HCT116 (cell line): ENCODE measurements at regions not wholly inside any gene's neighbourhood (a gene's known extent, or its start where the extent isn't known, plus 50 kb on each side); places are given as distances from the start of the nearest gene placed in this dataset.
"Not testable (repeated sequence)": the region's sequence is repeated elsewhere in the genome, so short reads cannot be mapped to it uniquely, and the experiment has no call there.

Experiments used
- ATF3 ChIP-seq: IDR thresholded peaks from 2 replicates; pipeline ENCODE4 v1.6.1; 2012
- CBX3 ChIP-seq: IDR thresholded peaks from 2 replicates; pipeline ENCODE4 v1.6.1; 2012; ENCODE audit warnings: low read depth
- CEBPB ChIP-seq: IDR thresholded peaks from 2 replicates; pipeline ENCODE4 v1.6.1; 2012; ENCODE audit warnings: low read depth
- EZH2 ChIP-seq: fragments of 200-600 bp; sonication (generic); IDR thresholded peaks from 2 replicates; pipeline ENCODE4 v1.6.1; 2017; ENCODE audit warnings: antibody characterized with exemption, mixed run types
- EZH2phosphoT487 ChIP-seq: fragments of 200-600 bp; IDR thresholded peaks from 2 replicates; pipeline ENCODE4 v1.6.1; 2018; ENCODE audit warnings: antibody characterized with exemption, borderline replicate concordance
- POLR2A ChIP-seq: IDR thresholded peaks from 2 replicates; pipeline ENCODE4 v1.7.0; 2011; ENCODE audit warnings: borderline replicate concordance; ENCODE audit not compliant: insufficient read depth, insufficient read length; ENCODE audit errors: extremely low read depth
- POLR2AphosphoS5 ChIP-seq: IDR thresholded peaks from 2 replicates; pipeline ENCODE4 v1.6.1; 2011; ENCODE audit warnings: mild to moderate bottlenecking, low read depth, low read length, moderate library complexity
- SP1 ChIP-seq: IDR thresholded peaks from 2 replicates; pipeline ENCODE4 v1.6.1; 2012; ENCODE audit warnings: low read depth
- SRF ChIP-seq: IDR thresholded peaks from 2 replicates; pipeline ENCODE4 v1.6.1; 2012; ENCODE audit warnings: low read depth
- YY1 ChIP-seq: IDR thresholded peaks from 2 replicates; pipeline ENCODE4 v1.6.1; 2011; ENCODE audit warnings: low read length, low read depth, moderate library complexity, mild to moderate bottlenecking; ENCODE audit not compliant: insufficient replicate concordance; ENCODE audit errors: extremely low read depth
- ZNF274 ChIP-seq: fragments of 200-500 bp; sonication (Bioruptor generic); IDR thresholded peaks from 2 replicates; pipeline ENCODE4 v1.6.1; 2014; ENCODE audit warnings: mild to moderate bottlenecking, low read depth, low read length, inconsistent platforms
- TF ChIP-seq, protein P1 (sequence below): IDR thresholded peaks from 2 replicates; pipeline ENCODE4 v1.6.1; 2012
- TF ChIP-seq, protein P2 (sequence below), 3 experiments: fragments of 200-600 bp in 1 of 3; sonication (generic) in 1 of 3; IDR thresholded peaks in 2 of 3; conservative IDR thresholded peaks in 1 of 3; 2 replicates each; pipeline ENCODE4 v1.5.1; 2012 to 2017; ENCODE audit warnings: low read depth in 2 of 3, low read length in 2 of 3, antibody characterized with exemption in 1 of 3, borderline replicate concordance in 1 of 3, control low read depth in 1 of 3, mild to moderate bottlenecking in 1 of 3, mixed read lengths in 1 of 3, mixed run types in 1 of 3, moderate library complexity in 1 of 3; ENCODE audit not compliant: insufficient read depth in 1 of 3
- TF ChIP-seq, protein P3 (sequence below): IDR thresholded peaks from 2 replicates; pipeline ENCODE4 v1.6.1; 2011; ENCODE audit warnings: mild to moderate bottlenecking, low read length, moderate library complexity; ENCODE audit not compliant: insufficient replicate concordance; ENCODE audit errors: extremely low read depth

DNA sequence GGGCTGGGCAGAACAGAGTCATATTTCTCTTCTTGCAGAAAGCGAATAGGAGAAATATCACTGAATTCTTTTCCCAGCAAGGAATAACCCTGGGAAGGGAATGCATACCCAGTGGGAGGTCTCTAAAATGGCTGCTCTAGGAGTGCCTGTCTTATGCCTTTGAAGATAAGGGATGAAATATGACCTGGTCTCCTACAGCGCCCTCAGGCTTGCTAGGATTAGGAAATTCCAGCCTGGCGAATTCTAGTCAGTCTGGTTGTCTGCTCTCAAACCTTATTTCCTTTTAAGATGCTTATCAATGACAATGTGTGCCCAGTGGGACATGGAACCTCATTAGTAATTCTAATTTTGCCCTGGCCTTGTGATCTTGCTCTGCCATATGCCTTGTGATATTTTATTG is 677.7 kb downstream of the RWDD3 start:
- TF ChIP-seq, protein P1, sequence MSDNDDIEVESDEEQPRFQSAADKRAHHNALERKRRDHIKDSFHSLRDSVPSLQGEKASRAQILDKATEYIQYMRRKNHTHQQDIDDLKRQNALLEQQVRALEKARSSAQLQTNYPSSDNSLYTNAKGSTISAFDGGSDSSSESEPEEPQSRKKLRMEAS = not testable (repeated sequence)
- TF ChIP-seq, protein P2, sequence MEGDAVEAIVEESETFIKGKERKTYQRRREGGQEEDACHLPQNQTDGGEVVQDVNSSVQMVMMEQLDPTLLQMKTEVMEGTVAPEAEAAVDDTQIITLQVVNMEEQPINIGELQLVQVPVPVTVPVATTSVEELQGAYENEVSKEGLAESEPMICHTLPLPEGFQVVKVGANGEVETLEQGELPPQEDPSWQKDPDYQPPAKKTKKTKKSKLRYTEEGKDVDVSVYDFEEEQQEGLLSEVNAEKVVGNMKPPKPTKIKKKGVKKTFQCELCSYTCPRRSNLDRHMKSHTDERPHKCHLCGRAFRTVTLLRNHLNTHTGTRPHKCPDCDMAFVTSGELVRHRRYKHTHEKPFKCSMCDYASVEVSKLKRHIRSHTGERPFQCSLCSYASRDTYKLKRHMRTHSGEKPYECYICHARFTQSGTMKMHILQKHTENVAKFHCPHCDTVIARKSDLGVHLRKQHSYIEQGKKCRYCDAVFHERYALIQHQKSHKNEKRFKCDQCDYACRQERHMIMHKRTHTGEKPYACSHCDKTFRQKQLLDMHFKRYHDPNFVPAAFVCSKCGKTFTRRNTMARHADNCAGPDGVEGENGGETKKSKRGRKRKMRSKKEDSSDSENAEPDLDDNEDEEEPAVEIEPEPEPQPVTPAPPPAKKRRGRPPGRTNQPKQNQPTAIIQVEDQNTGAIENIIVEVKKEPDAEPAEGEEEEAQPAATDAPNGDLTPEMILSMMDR (IDR thresholded peaks at IDR 0.05 in 2 of 3, conservative IDR thresholded peaks at IDR 0.05 in 1 of 3; ENCODE audit: borderline replicate concordance in 1 of 3, insufficient read depth in 1 of 3, low read depth in 2 of 3, low read length in 2 of 3) = not testable (repeated sequence)
- not testable (repeated sequence) for TF ChIP-seq EZH2phosphoT487, ATF3, EZH2, POLR2A, YY1, POLR2AphosphoS5, CEBPB, ZNF274, SRF, CBX3, SP1
- TF ChIP-seq, protein P3, sequence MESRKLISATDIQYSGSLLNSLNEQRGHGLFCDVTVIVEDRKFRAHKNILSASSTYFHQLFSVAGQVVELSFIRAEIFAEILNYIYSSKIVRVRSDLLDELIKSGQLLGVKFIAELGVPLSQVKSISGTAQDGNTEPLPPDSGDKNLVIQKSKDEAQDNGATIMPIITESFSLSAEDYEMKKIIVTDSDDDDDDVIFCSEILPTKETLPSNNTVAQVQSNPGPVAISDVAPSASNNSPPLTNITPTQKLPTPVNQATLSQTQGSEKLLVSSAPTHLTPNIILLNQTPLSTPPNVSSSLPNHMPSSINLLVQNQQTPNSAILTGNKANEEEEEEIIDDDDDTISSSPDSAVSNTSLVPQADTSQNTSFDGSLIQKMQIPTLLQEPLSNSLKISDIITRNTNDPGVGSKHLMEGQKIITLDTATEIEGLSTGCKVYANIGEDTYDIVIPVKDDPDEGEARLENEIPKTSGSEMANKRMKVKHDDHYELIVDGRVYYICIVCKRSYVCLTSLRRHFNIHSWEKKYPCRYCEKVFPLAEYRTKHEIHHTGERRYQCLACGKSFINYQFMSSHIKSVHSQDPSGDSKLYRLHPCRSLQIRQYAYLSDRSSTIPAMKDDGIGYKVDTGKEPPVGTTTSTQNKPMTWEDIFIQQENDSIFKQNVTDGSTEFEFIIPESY = not testable (repeated sequence)
